ENCODE measurements at regions not wholly inside any gene's neighbourhood (a gene's known extent, or its start where the extent isn't known, plus 50 kb on each side); places are given as distances from the start of the nearest gene placed in this dataset.

GRCh38 chr13:104416973-104417372, 1350.8 kb upstream of the SLC10A2 start:
- DNase-seq (ENCODE audit: low read depth): no peak

- no peak for DNase-seq (ENCODE audit: low read depth)
Observed at GRCh38 chr13:104414771-104415170, 1348.6 kb upstream of the SLC10A2 start.

GRCh38 chr13:104414181-104414580, 1348.0 kb upstream of the SLC10A2 start:
- DNase-seq (ENCODE audit: low read depth): no peak

GRCh38 chr13:104411141-104411765, 1345.0 kb upstream of the SLC10A2 start:
- no peak for DNase-seq (ENCODE audit: low read depth)

- DNase-seq (ENCODE audit: low read depth): no peak
Observed at GRCh38 chr13:104408733-104409132, 1342.5 kb upstream of the SLC10A2 start.

- DNase-seq (ENCODE audit: low read depth): no peak
Observed at GRCh38 chr13:104404325-104404724, 1338.1 kb upstream of the SLC10A2 start.

- no peak for DNase-seq (ENCODE audit: low read depth)
Observed at GRCh38 chr13:104389691-104390090, 1323.5 kb upstream of the SLC10A2 start.

- DNase-seq (ENCODE audit: low read depth): no peak
Observed at GRCh38 chr13:104387510-104387909, 1321.3 kb upstream of the SLC10A2 start.

GRCh38 chr13:104385404-104385803, 1319.2 kb upstream of the SLC10A2 start:
- no peak for DNase-seq (ENCODE audit: low read depth)

- no peak for DNase-seq (ENCODE audit: low read depth)
Observed at GRCh38 chr13:104382951-104383350, 1316.7 kb upstream of the SLC10A2 start.

GRCh38 chr13:104376588-104376987, 1310.4 kb upstream of the SLC10A2 start:
- no peak for DNase-seq (ENCODE audit: low read depth)

- DNase-seq (ENCODE audit: low read depth): no peak
Observed at GRCh38 chr13:104375614-104376013, 1309.4 kb upstream of the SLC10A2 start.

GRCh38 chr13:104372095-104372655, 1306.0 kb upstream of the SLC10A2 start:
- no peak for DNase-seq (ENCODE audit: low read depth)

- no peak for DNase-seq (ENCODE audit: low read depth)
Observed at GRCh38 chr13:104365430-104365829, 1299.2 kb upstream of the SLC10A2 start.

- no peak for DNase-seq (ENCODE audit: low read depth)
Observed at GRCh38 chr13:104357672-104358354, 1291.6 kb upstream of the SLC10A2 start.

- no peak for DNase-seq (ENCODE audit: low read depth)
Observed at GRCh38 chr13:104357174-104357573, 1291.0 kb upstream of the SLC10A2 start.

GRCh38 chr13:104355041-104355670, 1288.9 kb upstream of the SLC10A2 start:
- DNase-seq (ENCODE audit: low read depth): no peak

GRCh38 chr13:104327211-104327610, 1261.0 kb upstream of the SLC10A2 start:
- no peak for DNase-seq (ENCODE audit: low read depth)

- DNase-seq (ENCODE audit: low read depth): no peak
Observed at GRCh38 chr13:104326523-104326922, 1260.3 kb upstream of the SLC10A2 start.

GRCh38 chr13:104321756-104322155, 1255.5 kb upstream of the SLC10A2 start:
- no peak for DNase-seq (ENCODE audit: low read depth)

- DNase-seq (ENCODE audit: low read depth): no peak
Observed at GRCh38 chr13:104320446-104320845, 1254.2 kb upstream of the SLC10A2 start.

GRCh38 chr13:104318121-104318520, 1251.9 kb upstream of the SLC10A2 start:
- no peak for DNase-seq (ENCODE audit: low read depth)

GRCh38 chr13:104315606-104316005, 1249.4 kb upstream of the SLC10A2 start:
- DNase-seq (ENCODE audit: low read depth): no peak

Data from activated T-helper 1 cell treated with Interleukin-2 at 50 U/mL for 16 hours (primary cell).